ENCODE measurements at regions not wholly inside any gene's neighbourhood (a gene's known extent, or its start where the extent isn't known, plus 50 kb on each side); places are given as distances from the start of the nearest gene placed in this dataset.

DNA sequence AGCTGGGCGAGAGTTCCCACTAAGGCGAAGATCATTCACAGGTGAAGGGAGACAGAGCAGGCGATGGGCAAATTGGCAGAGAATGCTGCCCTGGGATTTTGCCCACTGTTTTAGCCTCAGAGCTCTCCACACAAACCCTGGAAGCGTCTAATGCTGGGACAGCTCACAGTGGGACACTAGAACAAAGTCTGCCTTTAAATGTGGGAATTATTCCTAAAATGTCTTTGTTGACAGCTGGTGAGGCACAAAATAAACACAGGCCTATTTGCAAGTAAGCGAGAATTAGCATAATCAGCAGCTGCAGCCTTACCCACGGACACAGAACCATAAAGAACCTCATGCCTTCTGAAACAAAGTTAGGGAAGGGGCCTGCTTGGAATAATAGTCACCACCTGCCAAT, 824.5 kb downstream of the AACS start:
- DNase-seq (ENCODE audit: low read depth) = no peak

DNA sequence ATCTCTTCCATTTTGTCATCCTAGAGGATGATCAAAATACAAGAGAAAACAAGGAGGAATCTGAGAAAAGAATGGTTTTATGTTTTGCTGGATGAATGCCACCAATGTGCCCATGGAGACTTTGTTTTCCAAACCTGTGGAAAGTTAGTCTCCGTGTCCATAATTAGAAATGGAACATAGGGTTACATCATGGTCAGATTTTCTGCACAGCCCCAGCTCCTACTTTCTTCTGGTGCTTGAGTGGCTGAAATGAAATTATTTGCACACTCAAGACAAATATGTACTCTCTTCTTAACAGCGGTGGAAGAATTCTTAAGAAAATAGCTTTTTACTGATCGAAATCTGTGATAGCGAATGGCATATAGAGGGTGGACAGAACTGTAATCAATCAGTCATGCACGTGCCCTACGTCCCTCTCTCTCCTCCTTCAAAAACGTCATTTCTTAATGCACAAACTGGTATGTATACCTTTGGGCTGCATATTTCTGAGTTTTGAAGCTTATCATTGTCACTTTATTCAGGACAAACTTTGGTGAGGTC, 825.2 kb downstream of the AACS start:
- DNase-seq (ENCODE audit: low read depth) = no peak

DNA sequence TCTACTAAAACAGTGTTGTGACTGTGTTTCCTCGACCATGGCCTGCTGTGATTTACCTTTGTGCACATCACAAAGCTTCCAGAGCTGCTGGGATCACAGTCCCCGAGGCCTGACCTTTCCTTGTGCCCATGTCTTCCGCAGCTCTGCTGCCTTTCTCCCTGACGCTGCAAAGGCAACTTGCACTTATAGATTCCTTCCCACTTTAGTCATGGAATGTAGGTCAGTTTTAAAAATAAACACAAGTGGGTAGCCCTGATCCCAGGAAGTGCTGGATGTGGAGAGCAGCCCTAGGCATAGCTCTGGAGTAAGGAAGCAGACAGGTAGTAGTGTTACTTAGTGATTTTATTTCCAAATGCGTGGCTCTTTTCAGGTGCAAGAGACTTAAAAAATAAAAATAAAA, 825.7 kb downstream of the AACS start:
- no peak for DNase-seq (ENCODE audit: low read depth)

DNA sequence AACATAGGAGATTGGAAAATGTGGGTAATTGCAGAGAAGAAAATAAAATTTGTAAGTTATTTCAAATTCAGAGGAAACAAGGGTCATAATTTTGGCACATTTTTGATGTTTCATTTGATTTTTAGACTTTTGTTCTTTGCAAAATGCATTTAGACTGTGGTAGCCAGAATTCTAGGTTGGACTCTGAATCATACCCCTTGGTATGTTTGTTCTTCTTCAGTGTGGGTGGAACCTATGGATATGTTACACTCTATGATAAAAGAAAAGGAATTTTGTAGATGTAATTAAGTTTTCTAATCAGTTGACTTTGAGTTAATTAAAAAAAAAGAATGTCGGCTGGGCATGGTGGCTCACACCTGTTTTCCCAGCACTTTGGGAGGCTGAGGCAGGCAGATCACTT, 827.0 kb downstream of the AACS start:
- no peak for DNase-seq (ENCODE audit: low read depth)

DNA sequence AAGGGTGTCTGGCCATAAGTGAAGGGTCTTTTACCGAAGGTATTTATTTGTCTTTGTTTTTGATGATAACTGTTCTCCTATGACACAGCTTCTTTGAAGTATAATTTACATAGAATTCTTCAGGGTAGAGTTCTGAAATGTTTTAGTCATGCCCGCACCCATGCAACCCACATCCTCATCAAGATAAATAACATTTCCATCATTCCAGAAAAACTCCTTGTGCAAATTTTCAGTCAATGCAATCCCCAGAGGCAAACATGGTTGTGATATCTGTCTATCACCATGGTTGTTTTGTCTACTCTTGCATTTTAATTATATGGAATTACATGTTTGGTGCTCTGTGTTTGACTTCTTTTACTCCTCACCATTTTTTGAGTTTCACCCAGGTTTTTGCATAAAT, 837.8 kb downstream of the AACS start:
- no peak for DNase-seq (ENCODE audit: low read depth)

DNA sequence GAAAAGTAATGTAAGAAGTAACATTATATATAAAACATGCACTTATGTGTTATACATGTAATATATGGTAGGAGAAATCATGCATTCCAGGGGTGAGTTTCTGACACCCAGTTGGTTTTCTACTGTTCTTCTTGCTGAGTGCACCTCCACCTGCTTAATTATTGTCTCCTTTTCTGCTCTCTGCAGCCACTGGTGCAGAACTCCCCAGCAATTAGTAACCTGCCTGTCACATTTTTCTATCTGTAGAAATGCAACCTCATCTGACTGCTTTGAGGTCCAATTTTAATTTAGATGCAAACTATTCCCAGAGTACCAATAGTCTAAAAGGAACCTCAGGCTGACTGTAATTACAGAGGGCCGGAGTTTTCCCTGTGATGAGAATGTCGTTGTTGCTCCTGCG, 842.1 kb downstream of the AACS start:
- DNase-seq (ENCODE audit: low read depth) = no peak

DNA sequence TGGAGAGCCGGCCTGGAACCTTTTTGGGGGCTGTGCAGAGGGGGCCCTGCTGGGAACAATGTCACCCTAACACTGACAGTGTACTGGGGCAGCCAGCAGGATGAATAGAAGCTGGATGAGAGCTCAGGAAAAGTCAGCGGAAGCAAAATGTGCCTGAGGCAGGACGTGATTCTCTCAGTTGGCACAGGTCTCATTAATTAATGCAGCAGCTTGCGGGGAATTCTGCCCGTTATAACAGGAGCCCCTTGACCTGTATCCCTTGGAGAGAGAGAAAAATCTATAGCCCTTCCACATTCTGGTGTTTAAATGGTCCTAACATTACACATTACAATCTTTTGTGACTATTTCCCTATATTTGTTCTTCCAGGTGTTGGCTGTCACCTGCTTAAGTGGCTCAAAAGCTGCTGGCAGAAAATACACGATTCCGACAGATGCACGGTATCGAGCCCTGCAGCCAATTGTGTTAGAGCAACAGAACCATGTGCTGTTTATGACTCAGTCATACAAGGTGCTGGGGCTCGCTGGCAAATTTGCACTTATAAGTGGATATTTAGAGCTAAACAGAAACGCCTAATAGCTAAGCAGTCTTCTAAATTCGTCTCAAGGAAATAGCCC, 854.7 kb downstream of the AACS start:
- DNase-seq (ENCODE audit: low read depth) = no peak

DNA sequence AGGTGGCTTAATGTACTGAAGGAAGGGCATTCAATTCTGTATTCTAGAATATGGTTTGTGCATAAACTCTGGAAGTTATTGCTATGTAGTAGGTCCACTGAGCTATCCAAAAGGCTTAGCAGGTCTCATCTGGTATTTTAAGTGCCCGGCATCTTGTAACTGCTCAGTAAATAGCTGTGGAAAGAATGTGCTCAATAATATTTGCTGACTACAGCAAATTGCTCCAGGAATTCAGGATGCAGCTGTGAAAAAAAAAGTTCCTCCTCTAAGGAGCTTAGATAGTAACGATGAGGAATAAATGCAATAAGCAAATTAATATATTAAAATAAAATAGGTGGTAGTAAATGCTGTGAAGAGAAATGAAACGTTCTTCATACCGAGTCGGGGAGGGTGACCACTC, 857.1 kb downstream of the AACS start:
- no peak for DNase-seq (ENCODE audit: low read depth)

DNA sequence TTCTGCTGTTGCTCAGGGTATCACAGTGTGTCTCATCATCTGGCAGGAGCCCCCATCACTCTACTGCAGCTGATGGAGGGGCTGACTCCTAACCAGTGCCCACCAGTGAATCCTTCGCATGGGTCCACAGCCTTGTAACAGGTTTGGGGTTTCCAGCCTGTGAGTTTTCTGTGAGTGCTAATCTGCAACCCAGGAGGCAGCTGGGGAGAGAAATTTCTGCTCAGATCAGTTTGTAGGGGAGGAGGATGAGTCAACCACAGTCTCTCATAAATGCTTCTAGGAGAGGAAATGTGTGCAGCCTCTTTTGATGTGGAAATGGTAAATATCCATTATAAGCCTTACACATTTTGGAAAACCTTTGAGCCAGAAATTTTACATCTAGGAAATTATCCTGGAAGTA, 871.3 kb downstream of the AACS start:
- DNase-seq (ENCODE audit: low read depth) = no peak

DNA sequence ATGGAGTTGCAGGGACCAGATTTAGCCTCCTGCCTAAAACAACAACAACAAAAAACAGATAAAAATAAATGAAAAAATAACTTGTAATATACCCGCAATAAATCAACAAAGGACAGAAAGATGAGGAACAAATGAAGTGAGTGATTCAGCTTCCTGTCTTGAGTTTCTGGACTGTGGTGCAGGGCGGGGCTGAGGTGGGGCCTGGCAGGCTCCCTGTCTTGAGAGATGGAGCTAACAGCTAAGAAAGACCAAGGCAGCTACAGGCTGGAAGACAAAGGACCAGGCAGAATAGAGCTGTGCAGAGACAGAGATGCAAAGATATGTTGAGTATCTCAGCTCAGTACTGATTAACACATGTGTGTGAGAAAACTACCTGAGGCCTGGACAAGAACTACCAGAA, 879.2 kb downstream of the AACS start:
- no peak for DNase-seq (ENCODE audit: low read depth)

DNA sequence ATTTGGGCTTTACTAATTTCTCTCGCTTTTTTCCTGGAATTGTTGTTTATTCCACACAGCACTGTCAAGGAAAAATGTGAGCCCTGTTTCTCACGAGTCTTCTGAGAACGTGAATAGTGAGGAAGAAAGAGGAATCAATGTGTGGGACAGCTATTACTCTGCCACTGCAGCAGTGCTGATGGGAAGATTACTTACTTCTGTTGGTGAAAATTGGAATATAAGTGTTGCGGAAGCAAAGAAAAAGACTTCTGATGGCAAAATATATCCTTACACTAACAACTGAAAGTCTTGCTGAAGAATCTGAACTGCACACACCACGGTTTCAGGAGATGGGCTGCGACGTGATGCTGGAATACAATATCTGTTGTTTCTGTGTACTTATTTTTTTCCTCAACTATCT, 884.2 kb downstream of the AACS start:
- DNase-seq (ENCODE audit: low read depth) = no peak

DNA sequence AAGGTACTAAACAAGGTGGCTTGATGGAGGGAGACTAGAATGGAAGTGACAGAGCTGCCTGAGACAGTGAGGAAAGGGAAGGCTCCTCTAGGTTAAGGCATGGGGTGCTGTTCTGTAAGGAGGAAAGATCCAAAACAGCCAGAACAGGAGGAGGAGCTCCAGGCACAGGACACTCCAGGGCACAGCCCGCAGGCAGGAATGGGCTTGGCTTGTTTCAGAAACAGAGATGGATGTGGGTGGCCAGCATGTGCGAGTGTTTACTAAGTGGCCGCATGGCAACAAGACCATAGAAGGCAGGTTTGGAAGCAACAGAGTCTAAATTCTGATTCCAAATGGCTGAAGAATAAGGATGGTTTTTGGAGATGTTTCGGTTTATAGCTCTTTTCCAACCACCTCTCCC, 889.1 kb downstream of the AACS start:
- no peak for DNase-seq (ENCODE audit: low read depth)

DNA sequence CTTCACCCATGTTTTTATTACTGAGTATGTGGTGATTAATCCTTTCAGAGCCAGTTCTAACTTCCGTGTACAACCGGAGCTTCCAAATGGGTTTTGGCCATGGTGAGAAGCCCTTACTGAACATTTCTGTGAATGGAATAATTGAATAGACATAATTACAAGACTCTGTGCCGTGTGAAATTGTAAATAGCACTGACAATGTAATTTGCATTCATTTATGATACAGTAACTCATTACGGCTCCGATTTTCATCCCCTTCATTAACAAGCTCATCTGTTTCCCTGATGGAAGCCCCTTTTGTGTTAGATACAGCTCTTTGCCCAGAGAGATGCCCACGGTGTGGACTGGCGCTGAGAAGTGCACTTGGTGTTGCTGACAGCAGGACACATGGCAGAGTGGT, 891.0 kb downstream of the AACS start:
- DNase-seq (ENCODE audit: low read depth) = no peak

DNA sequence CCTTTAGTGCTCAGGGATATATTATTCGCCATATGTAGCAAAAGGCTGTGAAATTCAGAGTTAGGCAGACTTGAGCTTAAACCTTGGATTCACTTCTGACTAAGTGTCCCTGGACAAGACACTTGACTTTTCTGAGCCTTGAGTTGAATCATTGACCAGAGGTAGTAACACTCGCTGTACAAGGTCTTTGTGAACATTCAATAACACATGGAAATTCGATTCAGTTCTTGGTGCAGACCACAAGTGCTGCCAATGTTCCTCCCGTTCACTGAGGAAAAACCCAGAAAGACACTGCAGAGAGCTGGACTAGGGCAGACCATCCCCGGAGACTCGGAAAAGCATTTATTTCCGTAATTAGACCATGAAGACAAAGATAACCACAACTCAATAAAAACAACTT, 901.4 kb downstream of the AACS start:
- DNase-seq (ENCODE audit: low read depth) = no peak

DNA sequence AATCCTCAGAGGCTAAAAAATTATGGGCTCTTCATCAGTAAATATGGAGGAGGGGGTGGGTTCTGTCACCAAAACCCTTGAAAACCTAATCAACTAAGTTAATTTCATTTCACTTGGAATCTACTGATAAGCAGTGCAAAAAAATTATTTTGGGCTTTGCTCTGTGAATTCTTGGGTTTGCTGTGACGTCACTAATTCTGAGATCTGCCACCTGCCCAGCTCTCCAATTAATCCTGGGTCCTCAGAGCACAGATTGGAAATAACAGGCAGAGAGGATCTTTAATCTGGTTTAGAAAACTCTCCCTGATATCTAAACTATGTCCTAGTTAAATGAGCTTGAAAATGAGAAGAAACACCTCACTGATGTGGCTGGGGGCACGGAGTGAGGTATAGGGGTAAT, 903.2 kb downstream of the AACS start:
- DNase-seq (ENCODE audit: low read depth) = no peak

DNA sequence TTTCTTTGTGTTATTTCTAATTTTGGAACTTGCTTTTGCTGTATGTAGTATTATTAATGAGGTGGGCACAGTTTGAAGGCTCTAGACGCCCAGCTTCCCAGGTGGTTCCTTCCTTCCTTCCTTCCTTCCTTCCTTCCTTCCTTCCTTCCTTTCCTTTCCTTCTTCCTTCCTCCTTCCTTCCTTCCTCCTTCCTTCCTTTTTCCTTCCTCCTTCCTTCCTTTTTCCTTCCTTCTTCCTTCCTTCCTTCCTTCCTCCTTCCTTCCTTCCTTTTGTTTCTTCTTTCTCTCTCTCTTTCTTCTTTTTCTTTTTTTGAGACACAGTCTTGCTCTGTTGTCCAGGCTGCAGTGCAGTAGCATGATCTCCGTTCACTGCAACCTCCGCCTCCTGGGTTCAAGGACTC, 906.7 kb downstream of the AACS start:
- no peak for DNase-seq (ENCODE audit: low read depth)

DNA sequence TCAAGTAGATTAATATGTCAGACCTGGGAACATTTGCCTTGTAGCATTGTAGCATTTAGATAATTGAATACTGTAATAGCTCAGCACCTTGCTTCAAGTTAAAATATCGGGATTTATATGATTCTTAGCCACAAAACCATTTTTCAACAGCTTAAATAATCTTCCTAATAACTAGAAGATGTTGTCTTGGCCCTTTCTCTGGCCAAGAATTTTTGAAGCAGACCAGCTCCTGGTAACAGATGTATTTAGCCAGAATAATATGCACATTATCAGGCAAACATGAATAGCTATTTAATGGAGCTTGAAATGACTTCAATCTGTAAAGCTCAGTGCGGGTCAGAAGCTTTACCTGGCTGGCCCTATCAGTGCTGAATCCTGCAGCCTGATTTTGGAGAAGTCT, 913.1 kb downstream of the AACS start:
- DNase-seq (ENCODE audit: low read depth) = no peak

DNA sequence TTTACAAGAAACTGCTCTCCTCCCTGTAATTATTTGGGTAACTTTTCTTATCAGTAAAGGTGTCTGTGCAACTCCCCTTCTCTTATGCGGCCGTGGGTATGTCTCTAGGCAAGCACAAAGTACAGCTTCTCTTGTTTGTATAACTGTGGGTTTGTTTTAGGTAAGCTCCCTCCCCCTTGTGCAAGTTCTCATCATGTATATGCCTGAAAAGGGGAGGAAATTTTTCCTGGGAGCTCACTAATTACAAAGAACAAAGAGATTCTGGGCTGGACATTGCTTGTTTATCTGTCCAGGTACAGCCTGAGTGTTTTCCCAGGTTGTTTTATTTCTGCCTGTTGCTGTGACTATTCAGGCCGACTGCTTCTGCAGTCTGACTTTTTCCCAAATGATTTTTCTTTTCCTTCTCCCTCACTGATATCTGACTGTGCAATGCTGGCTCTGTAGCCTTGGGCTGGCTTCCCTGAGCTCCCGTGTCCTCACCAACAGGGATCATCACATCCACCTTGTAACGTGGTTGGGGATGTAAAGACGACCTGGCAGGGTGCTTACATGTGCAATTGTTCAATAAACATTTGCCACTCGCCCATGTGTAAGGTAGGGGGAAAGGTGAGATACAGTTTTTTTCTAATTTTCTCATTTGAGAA, 916.5 kb downstream of the AACS start:
- DNase-seq (ENCODE audit: low read depth) = no peak

DNA sequence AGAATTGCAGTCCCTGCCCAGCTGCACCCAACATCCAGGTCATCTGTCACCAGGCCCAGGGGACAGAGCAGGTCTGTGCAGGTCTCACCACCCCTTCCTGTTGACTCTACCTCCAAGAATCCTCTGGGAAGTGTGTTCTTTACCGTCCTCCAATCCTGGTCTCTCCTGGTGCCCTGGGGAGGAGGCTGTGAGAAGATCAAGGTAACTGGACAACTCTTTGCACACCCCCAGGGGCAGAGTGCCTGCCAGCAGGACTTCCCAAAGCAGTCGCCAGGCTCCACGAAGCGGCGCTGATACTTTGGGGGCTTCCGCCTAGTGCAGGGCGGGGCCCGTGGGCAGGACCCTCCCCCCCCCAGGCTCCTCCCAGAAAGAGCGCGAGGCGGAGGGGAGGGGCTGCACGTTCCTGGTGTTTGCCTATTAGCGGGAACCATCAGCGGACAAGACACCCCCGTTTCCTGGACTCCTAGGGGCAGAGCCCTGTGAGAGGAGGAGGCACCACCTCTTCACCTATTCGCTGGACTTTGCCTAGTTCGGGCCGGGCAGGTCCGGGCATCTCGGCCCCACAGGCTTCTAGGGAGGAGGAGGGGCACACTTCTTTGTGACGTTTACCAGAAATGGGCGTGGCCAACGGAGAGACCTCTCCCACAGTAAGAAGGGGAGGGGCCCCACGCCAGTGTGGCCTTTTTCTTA, 918.0 kb downstream of the AACS start:
- DNase-seq (ENCODE audit: low read depth) = no peak

DNA sequence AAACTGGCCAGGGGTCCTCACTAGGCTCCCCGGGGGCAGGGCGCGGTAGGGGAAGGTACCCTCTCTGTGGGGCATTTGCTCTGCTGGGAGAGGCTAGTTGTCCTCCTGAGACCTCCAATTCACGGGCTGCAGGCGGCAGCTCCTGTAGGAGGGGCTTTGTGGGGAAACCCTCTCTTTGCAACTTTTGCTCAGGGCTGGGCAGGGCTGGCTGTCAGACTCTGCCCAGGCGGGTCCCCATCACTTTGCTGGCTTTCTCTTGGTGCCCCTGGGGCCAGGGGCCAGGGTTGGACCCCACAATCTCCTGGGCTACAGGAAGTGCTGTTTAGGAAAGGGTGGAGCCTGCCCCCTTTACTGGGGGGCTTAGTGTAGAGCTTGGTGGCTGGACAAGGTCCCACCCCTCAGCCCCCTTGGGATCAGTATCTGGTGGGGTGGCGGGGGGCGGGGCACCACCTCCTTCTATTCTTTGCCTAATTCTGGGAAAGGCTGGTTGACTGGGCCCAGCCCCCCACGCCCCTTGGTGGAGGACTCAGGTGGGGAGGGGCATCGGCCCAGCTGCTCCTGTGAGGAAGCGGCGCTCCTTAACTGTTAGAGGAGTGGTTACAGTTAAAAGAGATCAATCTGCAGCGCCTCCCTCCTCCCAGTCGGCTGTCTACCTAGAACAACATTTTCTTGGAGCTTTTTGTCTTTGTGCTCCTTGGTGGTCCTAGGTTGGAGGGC, 918.7 kb downstream of the AACS start:
- DNase-seq (ENCODE audit: low read depth) = no peak

DNA sequence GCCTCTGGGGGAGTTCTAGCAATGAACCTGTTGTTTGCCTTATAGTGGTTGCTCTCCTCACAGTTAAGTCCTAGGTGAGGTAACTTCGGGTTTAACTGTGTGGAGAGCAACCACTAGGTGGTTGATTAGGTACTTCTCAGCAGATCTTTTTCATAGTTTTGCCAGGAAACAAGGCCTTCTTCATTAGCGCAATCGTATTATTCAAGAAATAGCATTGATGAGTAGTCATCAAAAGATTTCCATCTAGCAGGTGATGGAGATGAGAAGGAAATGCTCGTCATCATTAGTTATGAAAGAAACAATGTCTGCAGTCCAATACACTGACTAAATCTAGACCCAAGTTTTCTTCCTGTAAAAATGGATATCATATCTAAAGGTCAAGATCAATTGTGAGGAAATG, 923.3 kb downstream of the AACS start:
- no peak for DNase-seq (ENCODE audit: low read depth)

DNA sequence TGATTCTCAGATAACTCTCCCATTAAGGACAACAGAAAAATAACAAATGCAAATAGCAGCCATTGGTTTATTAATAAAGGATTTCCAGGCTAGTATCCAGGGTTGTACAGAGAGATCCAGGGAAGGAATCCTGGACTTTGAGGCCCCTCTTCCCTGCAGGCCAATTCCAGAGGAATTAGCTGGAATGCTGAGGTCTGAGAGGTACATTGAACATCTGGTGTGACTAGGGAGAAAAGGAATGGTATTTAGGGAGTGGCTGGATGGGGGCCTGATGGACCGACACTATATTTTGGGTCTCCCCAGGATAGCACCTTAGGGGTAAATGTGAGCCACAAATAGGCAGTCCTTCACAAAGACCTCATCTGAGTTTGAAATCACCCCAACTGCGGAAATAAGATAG, 924.5 kb downstream of the AACS start:
- no peak for DNase-seq (ENCODE audit: low read depth)

DNA sequence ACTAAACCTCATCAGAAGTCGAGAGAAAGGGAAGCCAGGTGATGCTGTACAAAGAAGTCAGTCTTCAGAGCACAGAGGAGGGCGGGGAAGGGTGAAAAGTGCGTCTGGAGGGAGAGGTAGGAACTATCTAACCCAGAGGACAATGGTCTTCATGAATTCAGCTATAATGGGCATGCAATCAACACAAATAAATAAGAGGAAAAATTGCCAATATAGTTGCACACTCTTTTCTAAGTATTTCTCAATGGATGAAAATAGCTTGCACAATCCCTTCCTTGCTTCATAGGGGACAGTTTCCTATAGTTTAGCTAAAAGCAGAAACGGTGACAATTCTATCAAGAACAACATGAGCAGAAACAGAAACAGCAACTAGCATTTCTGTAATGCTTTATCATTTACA, 931.2 kb downstream of the AACS start:
- DNase-seq (ENCODE audit: low read depth) = no peak
